ENCODE measurements at regions not wholly inside any gene's neighbourhood (a gene's known extent, or its start where the extent isn't known, plus 50 kb on each side); places are given as distances from the start of the nearest gene placed in this dataset.

- TF ChIP-seq CTCF (IDR thresholded peaks at IDR 0.05 in 4 of 5, conservative IDR thresholded peaks at IDR 0.05 in 1 of 5) (no peak), POLR2A (IDR thresholded peaks at IDR 0.05) (no peak)
Observed at GRCh38 chr2:7773362-7774360, 856.4 kb downstream of the RNF144A start.
